ENCODE measurements at regions not wholly inside any gene's neighbourhood (a gene's known extent, or its start where the extent isn't known, plus 50 kb on each side); places are given as distances from the start of the nearest gene placed in this dataset.
"Not testable (repeated sequence)": the region's sequence is repeated elsewhere in the genome, so short reads cannot be mapped to it uniquely, and the experiment has no call there.

DNA sequence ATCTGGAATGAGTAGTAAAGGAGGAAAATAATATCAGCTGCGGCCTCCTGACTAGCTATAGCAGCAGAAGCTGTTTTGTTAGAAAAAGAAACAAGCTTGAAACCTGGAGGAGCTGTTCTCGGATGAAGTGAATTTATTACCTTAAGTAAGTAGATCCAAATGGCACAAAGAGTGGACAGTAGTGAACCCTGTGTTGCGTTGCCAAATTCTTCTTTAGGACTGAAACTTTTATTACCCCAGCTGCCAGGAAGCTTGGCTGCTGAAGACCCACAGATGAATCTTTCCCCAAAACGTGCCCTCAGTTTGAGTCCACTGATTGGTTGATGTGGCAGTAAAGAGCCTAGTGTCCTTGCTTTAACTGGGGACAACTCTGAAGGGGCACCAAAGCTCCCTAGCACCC is 366.8 kb upstream of the GBE1 start:
- no peak overlapping the region for H3K4me3 ChIP-seq (ENCODE audit: low read length)
- no peak for TF ChIP-seq ZNF274 (IDR thresholded peaks at IDR 0.05; ENCODE audit: low read depth, low read length)

DNA sequence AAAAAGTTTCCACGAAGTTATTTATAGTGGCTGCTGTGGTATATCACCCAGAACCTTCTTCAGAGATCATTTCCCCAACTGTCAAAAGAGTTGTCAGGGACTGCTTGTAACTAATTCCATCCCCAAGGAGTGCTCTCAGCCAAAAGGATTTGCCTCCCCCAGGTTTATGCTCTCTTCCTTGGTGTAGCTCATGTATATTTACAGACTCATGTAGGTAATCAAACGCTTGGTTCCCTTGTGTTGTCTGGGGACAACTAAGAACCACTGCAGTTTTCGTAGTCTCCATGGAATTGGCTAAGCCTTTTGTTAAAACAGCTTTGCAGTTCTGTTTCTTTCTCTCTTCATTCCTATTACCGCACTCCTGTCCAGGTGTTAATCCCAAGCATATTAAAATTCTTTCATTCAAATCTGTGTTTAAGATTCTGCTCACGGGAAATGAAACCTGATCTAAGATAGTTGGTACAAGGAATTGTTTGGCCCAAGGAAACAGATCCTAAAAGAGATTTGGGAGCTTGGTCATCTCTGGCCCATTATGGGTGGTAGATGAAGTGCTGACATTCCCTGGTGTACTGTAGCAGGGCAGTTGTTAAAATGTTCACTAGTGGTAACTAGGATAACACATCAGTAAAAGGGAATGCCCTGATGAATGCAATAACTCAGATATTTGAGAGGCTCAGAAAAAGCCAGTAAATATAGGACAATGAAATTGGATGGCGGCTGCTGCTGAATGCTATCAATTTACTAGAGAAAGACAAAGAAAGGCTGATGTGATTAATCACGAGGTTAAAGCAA is 361.3 kb upstream of the GBE1 start:
- TF ChIP-seq ZNF274 (IDR thresholded peaks at IDR 0.05; ENCODE audit: low read depth, low read length): no peak
- H3K4me3 ChIP-seq (ENCODE audit: low read length): no peak overlapping the region

DNA sequence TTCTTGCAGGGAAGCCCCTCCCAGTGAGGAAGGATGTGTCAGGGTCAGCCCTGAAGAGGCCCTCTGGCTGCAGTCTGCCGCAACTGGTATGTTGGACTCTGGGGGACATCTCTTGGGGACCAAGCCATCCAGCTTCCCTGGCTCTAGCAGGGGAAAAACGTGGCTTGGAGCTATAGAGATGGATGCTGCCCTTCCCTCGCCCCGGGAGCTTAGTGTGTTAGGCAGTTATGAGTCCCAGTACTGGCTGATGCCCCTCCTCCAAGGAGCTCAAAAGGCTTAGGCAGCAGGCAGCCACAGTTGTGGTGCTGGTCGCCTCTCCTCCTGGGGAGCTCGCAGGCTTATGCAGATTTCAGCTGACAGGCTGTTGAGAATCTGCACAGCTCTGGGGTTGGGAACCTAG is 353.1 kb upstream of the GBE1 start:
- TF ChIP-seq ZNF274 (IDR thresholded peaks at IDR 0.05; ENCODE audit: low read depth, low read length): no peak
- no peak overlapping the region for H3K4me3 ChIP-seq (ENCODE audit: low read length)

DNA sequence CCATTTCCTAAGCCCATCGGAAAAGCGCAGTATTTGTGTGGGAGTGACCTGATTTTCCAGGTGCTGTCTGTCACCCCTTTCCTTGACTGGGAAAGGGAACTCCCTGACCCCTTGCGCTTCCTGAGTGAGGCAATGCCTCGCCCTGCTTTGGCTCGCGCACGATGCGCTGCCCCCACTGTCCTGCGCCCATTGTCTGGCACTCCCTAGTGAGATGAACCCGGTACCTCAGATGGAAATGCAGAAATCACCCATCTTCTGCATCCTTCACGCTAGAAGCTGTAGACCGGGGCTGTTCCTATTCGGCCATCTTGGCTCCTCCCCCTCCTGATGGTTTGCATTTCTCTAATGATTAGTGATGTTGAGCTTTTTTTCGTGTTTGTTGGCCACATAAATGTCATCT is 349.3 kb upstream of the GBE1 start:
- not testable (repeated sequence) for H3K4me3 ChIP-seq (ENCODE audit: low read length)

DNA sequence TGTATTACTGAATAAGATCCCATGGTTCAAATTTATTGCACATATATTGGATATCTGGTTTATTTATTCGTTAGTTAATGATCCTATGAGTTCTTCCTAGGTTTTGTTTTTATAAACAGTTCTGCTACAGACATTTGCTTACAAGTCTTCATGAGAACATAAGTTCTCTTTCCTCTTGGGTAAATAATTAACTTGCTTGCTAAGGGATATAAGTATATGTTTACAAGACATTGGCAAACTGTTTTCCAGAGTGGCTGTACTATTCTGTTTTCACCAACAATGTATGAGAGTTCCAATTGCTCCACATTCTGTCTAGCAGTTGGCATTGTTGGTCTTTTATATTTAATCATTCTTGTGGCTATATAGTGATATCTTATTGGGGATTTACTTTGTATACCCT is 341.8 kb upstream of the GBE1 start:
- TF ChIP-seq ZNF274 (IDR thresholded peaks at IDR 0.05; ENCODE audit: low read depth, low read length): no peak

DNA sequence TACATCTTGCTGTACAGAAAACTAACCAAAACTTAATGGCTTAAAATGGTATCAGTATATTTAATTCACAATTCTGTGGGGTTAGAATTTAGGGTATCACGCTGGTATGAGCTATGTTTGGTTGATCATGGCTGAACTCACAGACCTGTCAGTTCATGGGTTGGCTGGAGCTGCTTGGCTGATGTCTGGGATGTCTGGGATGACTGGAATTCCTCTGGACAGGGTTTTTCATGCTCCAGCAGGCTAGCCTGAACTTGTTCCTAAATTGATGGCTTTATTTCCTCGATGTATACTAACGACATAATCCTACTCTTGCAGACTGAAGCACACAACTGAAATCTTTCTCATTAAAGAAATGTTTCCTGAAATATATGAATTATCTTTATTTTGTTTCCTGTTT is 338.9 kb upstream of the GBE1 start:
- no peak for TF ChIP-seq ZNF274 (IDR thresholded peaks at IDR 0.05; ENCODE audit: low read depth, low read length)
- no peak overlapping the region for H3K4me3 ChIP-seq (ENCODE audit: low read length)

More for the DNA sequence above, 341.8 kb upstream of the GBE1 start:
- H3K4me3 ChIP-seq (ENCODE audit: low read length): no peak overlapping the region

DNA sequence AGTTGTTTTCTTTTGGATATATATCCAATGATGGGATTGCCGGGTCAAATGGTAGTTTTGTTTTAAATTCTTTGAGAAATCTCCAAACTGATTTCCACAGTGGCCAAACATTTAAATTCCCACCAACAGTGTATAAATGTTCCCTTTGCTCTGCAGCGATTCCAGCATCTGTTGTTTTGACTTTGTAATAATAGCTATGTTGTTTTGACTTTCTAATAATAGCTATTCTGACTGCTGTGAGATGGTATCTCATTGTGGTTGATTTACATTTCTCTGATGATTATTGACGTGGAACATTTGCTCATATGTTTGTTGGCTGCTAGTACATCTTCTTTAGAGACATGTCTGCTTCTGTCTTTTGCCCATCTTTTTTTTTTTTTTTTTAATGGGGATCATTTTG is 332.2 kb upstream of the GBE1 start:
- TF ChIP-seq ZNF274 (IDR thresholded peaks at IDR 0.05; ENCODE audit: low read depth, low read length): no peak
- no peak overlapping the region for H3K4me3 ChIP-seq (ENCODE audit: low read length)

DNA sequence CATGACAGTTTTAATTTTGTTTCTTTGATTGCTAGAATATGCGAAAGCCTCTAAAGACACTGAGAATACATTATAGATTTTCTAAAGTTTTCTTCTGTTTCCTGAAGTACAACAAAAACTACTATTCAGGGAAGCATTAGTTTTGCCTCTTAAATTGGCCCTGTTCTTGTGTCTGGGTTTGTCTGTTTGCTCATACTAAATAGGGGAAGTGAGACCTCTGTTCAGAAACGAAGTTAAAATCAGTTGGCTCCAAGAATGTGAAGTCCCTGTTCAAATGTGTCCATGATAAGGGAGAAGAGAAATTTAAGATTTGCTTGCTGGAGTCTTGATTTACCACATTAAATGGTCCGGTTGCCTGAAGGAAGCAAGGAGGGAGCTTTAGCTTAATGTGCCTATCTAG is 327.3 kb upstream of the GBE1 start:
- no peak overlapping the region for H3K4me3 ChIP-seq (ENCODE audit: low read length)
- no peak for TF ChIP-seq ZNF274 (IDR thresholded peaks at IDR 0.05; ENCODE audit: low read depth, low read length)

DNA sequence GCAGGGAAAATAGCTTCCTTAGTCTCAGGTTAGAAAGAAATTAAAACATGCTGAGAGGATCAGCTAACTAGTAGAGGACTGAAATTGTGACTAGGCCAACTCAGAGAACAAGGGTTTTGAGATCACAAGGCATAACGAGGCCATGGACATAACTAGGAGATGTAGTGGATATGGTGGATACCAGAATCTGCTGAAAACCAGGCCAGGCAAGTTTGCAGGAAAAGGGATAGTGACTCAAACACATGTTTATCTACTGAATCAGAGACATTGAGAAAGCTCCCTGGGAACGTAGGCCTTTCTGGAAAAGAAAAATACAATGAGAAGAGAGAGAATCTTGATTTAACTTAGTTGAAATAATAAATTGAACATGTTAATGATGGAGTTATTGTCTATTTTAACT is 326.5 kb upstream of the GBE1 start:
- H3K4me3 ChIP-seq (ENCODE audit: low read length): no peak overlapping the region

DNA sequence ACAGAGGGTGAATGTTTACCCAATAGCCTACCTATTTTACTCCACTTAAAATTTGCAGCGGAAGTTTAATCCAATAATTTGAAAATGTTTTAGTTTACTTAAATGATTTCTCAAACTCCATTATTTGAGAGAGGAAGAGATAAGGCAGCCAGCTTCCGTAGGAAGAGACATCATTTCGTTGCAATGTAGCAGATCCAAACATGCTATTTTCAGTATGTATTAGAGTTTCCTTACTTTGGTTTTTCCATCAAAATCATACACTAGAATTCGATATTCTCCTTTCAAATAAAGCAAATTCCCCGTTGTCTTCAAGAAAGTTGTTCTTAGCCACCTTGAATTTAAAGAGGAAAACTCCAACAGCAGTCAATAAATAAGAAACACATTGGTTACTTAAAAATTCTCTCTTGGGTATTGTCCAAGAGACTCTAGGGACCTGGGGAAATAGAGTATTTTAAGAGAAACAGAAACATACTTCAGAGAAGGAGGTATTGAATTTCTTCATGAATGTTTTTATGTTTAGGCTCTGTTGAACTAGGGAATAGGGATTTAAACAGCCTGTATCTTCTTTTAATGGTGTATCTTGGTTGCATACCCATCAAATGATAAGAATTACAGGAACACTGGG is 324.5 kb upstream of the GBE1 start:
- no peak overlapping the region for H3K4me3 ChIP-seq (ENCODE audit: low read length)
- no peak for TF ChIP-seq ZNF274 (IDR thresholded peaks at IDR 0.05; ENCODE audit: low read depth, low read length)

More for the DNA sequence above, 326.5 kb upstream of the GBE1 start:
- no peak for TF ChIP-seq ZNF274 (IDR thresholded peaks at IDR 0.05; ENCODE audit: low read depth, low read length)

DNA sequence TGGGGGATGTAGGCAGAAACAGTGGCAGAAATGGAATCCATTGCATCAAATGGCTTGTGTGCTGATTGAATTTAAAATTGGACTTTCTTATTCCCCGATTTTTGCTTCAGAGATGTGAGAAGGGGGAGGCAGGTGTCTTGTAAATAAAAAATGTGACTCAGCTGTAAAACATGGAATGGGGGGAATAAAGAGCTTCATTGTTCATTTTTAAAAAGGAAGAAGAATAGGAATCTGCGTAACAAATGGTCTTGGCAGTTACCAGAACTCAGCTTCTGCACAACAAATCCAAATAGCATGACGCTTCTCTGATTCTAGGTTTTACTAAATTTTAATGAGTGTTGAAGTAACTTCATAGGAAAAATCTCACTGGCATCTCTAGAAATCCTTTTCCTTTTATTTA is 323.9 kb upstream of the GBE1 start:
- TF ChIP-seq ZNF274 (IDR thresholded peaks at IDR 0.05; ENCODE audit: low read depth, low read length): no peak
- no peak overlapping the region for H3K4me3 ChIP-seq (ENCODE audit: low read length)

DNA sequence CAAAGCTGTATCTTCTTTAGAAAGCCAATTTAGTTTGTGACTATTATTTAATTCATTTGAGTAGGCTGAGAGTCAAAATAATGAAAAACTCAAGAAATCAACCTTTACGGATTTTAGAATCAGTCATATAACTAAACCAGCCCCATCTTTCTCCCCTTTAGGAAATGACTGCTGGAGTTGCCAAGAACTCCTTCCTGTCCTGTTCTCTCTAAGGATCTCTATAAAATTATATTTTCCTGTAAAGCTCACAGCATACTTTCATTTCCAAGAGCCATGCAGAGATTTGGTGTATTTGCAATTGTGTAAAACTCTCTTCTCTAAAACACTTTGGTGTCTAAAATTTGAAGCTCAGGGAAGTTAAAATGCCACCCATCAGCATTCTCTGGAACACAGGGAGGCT is 323.4 kb upstream of the GBE1 start:
- no peak overlapping the region for H3K4me3 ChIP-seq (ENCODE audit: low read length)

DNA sequence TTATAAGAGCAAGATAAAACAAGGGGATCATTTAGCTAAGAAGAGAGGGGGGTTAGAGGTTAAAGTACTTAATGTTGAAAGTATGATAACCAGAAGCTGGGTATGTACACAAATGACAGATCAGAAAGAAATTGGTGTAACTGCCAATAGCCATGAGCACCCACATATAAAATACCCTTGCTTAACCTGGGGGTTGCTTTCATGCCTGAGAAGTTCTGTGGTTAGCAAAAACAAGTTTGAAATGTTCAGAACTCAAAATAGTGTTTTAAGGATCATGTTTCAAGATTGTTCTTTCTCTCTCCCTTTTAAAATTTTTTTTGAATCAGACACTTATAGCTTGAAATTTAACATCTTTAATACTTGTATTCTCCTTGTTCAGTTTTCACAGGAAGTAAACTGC is 321.4 kb upstream of the GBE1 start:
- TF ChIP-seq ZNF274 (IDR thresholded peaks at IDR 0.05; ENCODE audit: low read depth, low read length): no peak
- H3K4me3 ChIP-seq (ENCODE audit: low read length): no peak overlapping the region

More for the DNA sequence above, 323.4 kb upstream of the GBE1 start:
- TF ChIP-seq ZNF274 (IDR thresholded peaks at IDR 0.05; ENCODE audit: low read depth, low read length): no peak

DNA sequence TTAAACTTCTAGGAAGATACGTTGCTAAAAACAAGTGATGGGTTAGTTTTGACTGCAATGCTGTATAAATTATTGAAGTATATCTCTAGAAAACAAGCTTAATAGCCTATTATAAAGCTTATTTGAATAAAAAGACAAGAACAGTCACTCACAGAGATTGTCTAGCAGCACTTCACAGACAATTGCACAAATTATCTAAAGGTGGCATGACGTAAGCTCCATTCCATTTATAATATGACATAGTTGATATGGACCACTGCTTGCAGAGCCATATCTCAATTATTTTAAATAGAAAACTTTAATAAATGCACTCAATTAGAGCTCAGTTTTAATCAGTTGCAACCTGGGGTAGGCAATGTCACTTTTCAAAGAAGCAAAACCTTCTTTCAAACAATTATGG is 319.9 kb upstream of the GBE1 start:
- no peak for TF ChIP-seq ZNF274 (IDR thresholded peaks at IDR 0.05; ENCODE audit: low read depth, low read length)
- H3K4me3 ChIP-seq (ENCODE audit: low read length): no peak overlapping the region

DNA sequence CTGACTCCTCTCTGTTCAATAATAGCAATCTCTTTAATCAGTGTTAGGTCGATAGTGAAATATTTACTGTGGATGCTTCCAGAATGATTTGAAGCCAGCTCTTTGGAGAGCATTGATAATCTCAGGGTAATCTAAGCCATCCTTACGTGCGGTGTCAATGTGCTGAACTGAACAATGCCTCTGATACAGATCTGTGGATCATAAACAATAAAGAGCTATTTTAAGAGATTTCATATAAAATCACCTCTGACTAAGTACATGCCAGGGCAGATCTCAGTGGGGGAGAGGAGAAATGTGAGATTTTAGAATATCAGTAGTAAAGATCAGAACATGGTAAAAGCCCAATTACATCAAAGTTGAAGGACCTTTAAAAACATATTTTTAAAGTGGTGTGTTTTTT is 319.3 kb upstream of the GBE1 start:
- no peak overlapping the region for H3K4me3 ChIP-seq (ENCODE audit: low read length)
- no peak for TF ChIP-seq ZNF274 (IDR thresholded peaks at IDR 0.05; ENCODE audit: low read depth, low read length)

DNA sequence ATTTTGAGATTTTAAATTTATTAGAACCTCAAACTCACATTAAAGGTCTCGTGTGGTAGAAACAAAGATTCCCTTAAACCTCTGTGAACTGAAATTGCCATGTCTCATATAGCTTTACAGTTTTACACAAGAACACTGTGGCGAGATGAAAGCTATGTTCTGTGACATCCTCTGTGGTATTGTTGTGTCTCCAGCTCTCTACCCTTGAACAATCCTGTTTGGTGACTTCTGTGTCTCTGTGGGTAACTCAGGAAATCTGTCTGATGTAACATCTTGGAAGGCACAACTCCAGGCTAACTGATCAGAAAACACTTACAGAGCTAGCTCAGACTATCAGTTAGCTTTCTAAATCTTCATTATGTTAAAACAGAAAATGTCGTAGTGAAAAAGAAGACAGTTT is 318.8 kb upstream of the GBE1 start:
- no peak for TF ChIP-seq ZNF274 (IDR thresholded peaks at IDR 0.05; ENCODE audit: low read depth, low read length)
- H3K4me3 ChIP-seq (ENCODE audit: low read length): no peak overlapping the region
